MCF 10A (cell line): ENCODE measurements at regions not wholly inside any gene's neighbourhood (a gene's known extent, or its start where the extent isn't known, plus 50 kb on each side); places are given as distances from the start of the nearest gene placed in this dataset.

Source experiments
- BruUV-seq: library from RNA; stranded (reverse); fragments of 400-500 nt; replicated peaks from 2 replicates; lab custom pipeline; 2021; lab: Mats Ljungman, UMichigan
- CTCF ChIA-PET: fragments of 300-600 bp; sonication (Branson Sonifier 250); formaldehyde crosslinking; extraction: SDS; loops from one replicate; lab custom pipeline; 2021; ENCODE audit warnings: antibody characterized with exemption, inconsistent platforms; lab: Yijun Ruan, JAX
- POLR2A ChIA-PET: fragments of 300-600, 350-650 bp; sonication (Branson Sonifier 250); formaldehyde crosslinking; extraction: SDS; loops from one replicate; lab custom pipeline; 2020; ENCODE audit warnings: antibody characterized with exemption, inconsistent platforms; lab: Yijun Ruan, JAX
- DNase-seq: peaks from one replicate; pipeline ENCODE4 v3.0.0-alpha.2; 2018; ENCODE audit not compliant: unreplicated experiment
- H3K27ac Mint-ChIP-seq: one replicate; pipeline ENCODE4 v1.8.0; 2022; ENCODE audit warnings: mild to moderate bottlenecking, low read depth, mixed read lengths; ENCODE audit not compliant: unreplicated experiment
- H3K27me3 Mint-ChIP-seq: one replicate; pipeline ENCODE4 v1.8.0; 2022; ENCODE audit warnings: mixed read lengths; ENCODE audit not compliant: insufficient read depth, unreplicated experiment
- H3K36me3 Mint-ChIP-seq: one replicate; pipeline ENCODE4 v1.8.0; 2022; ENCODE audit warnings: mild to moderate bottlenecking, moderate library complexity, mixed read lengths; ENCODE audit not compliant: insufficient read depth, unreplicated experiment
- H3K4me1 Mint-ChIP-seq: one replicate; pipeline ENCODE4 v1.8.0; 2022; ENCODE audit warnings: mixed read lengths; ENCODE audit not compliant: insufficient read depth, unreplicated experiment
- H3K4me3 Mint-ChIP-seq: one replicate; pipeline ENCODE4 v1.8.0; 2022; ENCODE audit warnings: mild to moderate bottlenecking, moderate library complexity, mixed read lengths; ENCODE audit not compliant: unreplicated experiment
- H3K9me3 Mint-ChIP-seq: one replicate; pipeline ENCODE4 v1.8.0; 2022; ENCODE audit warnings: mixed read lengths; ENCODE audit not compliant: unreplicated experiment
- intact Hi-C: fragments of 100-400 bp; cut with micrococcal nuclease; formaldehyde crosslinking; loops from 2 replicates; pipeline ENCODE4 v1.14.1; 2022
- TF ChIP-seq, protein P1 (sequence below): fragments of 200-600 bp; IDR thresholded peaks from one replicate; pipeline ENCODE4 v1.8.0; 2022; ENCODE audit warnings: antibody characterized with exemption, mild to moderate bottlenecking; ENCODE audit not compliant: unreplicated experiment

- TF ChIP-seq, protein P1, sequence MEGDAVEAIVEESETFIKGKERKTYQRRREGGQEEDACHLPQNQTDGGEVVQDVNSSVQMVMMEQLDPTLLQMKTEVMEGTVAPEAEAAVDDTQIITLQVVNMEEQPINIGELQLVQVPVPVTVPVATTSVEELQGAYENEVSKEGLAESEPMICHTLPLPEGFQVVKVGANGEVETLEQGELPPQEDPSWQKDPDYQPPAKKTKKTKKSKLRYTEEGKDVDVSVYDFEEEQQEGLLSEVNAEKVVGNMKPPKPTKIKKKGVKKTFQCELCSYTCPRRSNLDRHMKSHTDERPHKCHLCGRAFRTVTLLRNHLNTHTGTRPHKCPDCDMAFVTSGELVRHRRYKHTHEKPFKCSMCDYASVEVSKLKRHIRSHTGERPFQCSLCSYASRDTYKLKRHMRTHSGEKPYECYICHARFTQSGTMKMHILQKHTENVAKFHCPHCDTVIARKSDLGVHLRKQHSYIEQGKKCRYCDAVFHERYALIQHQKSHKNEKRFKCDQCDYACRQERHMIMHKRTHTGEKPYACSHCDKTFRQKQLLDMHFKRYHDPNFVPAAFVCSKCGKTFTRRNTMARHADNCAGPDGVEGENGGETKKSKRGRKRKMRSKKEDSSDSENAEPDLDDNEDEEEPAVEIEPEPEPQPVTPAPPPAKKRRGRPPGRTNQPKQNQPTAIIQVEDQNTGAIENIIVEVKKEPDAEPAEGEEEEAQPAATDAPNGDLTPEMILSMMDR = no peak
- Mint-ChIP-seq H3K4me1 (no peaks in the 10 kb centered on the region), H3K27me3 (peaks cover 82% of the 10 kb centered on the region), H3K36me3 (no peaks in the 10 kb centered on the region), H3K4me3 (no peak overlapping the region), H3K27ac (no peak overlapping the region), H3K9me3 (no peaks in the 10 kb centered on the region)
- intact Hi-C loops = no loop called here
- BruUV-seq = no TSS peak
- POLR2A ChIA-PET = no interaction called here
- DNase-seq = no peak
- CTCF ChIA-PET = interaction anchor here (0.6 kb wide), 1 partner anchor 534 kb away, joined by 4 read pairs; no protein-coding TSS in a partner anchor
Observed at GRCh38 chr2:136404925-136405324, 287.0 kb upstream of the CXCR4 start.

DNA sequence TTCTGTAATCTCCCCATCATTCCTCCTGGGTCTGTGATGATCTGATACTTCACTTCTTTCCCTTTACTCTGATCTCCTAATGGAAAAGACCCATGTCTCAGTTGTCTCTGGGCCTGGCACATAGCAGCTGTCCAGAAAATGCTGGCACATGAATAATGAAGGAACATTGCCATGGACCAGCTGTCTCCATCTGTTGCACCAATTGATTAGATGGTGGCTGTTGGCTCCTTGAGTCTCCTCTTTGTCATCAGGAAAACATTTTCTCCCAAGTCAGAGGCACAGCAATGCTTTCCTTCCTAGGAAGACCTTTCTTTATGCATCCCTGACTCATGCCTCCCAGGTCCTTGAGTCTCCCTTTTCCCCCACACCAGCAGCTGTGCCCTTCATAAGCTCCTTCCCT lies 286.2 kb upstream of the CXCR4 start:
- no peaks in the 10 kb centered on the region for H3K4me1 Mint-ChIP-seq

DNA sequence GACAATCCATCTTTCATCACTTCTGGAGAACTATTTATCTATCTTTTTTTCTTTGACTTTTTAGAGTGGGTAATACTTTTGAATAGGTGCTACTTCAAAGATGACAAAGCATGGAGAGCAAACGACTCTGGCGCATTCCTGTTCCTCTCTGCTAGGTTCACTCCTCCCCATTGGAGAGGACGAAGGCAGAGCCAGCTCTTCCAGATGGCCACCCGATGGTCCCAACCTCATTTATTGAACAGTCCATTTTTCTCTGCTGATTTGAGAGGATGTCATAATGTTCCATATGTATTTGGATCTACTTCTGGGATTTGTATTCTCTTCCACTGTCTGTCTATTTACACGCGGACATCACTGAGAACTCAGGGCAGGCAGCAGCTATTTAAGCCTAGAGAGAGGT lies 284.3 kb upstream of the CXCR4 start:
- intact Hi-C loops = no loop called here
- H3K4me1 Mint-ChIP-seq = no peaks in the 10 kb centered on the region
- H3K27me3 Mint-ChIP-seq = peaks cover 60% of the 10 kb centered on the region
- POLR2A ChIA-PET = no interaction called here
- H3K36me3 Mint-ChIP-seq = no peaks in the 10 kb centered on the region
- no peak for DNase-seq
- TF ChIP-seq, protein P1 = no peak
- CTCF ChIA-PET = interaction anchor here (1.4 to 1.5 kb wide), 2 partner anchors 21 to 1436 kb away, joined by 3 to 5 read pairs; no protein-coding TSS in a partner anchor
- H3K4me3 Mint-ChIP-seq = no peak overlapping the region
- no peaks in the 10 kb centered on the region for H3K9me3 Mint-ChIP-seq
- BruUV-seq = no TSS peak
- H3K27ac Mint-ChIP-seq = no peak overlapping the region

More for the DNA sequence above, 286.2 kb upstream of the CXCR4 start:
- DNase-seq = no peak
- Mint-ChIP-seq H3K9me3 (no peaks in the 10 kb centered on the region), H3K27ac (no peak overlapping the region), H3K4me3 (no peak overlapping the region), H3K36me3 (no peaks in the 10 kb centered on the region), H3K27me3 (peaks cover 79% of the 10 kb centered on the region)
- TF ChIP-seq, protein P1 = no peak
- POLR2A ChIA-PET = no interaction called here
- intact Hi-C loops = no loop called here
- no TSS peak for BruUV-seq
- CTCF ChIA-PET = interaction anchor here (0.6 kb wide), 2 partner anchors 534 to 588 kb away, joined by 3 to 4 read pairs; no protein-coding TSS in a partner anchor

DNA sequence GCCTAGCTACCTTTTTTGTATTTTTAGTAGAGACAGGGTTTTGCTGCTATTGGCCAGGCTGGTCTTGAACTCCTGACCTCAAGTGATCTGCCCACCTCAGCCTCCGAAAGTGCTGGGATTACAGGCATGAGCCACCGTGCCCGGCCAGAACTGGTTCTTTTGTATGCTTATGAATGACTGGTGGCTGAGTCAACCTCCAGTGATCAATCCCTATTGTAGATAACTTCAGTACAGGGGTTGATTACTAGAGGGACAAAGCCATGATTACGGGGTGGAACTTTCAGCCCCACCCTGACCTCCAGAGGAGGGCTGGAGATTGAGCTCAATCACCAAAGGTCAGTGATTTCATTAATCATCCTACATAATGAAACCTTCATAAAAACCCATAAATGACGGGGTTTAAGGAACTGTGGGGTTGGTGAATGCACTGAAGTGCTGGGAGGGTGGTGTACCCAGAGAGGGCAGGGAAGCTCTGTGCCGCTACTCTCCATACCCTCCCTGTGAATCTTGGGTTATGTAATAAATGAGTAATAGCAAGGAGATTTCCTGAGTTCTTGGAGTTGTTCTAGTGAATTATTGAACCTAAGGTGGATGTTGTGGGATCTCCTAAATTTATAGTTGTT lies 281.8 kb upstream of the CXCR4 start:
- Mint-ChIP-seq H3K27ac (no peak overlapping the region), H3K4me1 (no peaks in the 10 kb centered on the region), H3K36me3 (no peaks in the 10 kb centered on the region), H3K4me3 (no peak overlapping the region), H3K27me3 (peaks cover 36% of the 10 kb centered on the region), H3K9me3 (no peaks in the 10 kb centered on the region)
- intact Hi-C loops = no loop called here
- TF ChIP-seq, protein P1 = no peak
- ChIA-PET POLR2A (no interaction called here), CTCF (interaction anchor here (0.6 kb wide), 1 partner anchor 1058 kb away, joined by 4 read pairs; no protein-coding TSS in a partner anchor)
- BruUV-seq = no TSS peak
- no peak for DNase-seq
